BE2C (cell line): ENCODE measurements at regions not wholly inside any gene's neighbourhood (a gene's known extent, or its start where the extent isn't known, plus 50 kb on each side); places are given as distances from the start of the nearest gene placed in this dataset.

ENCODE experiments used
- DNase-seq: peaks from one replicate; pipeline ENCODE4 v3.0.0-alpha.2; 2020
- H3K27me3 ChIP-seq: fragments of 250-450 bp; sonication (Bioruptor Pico); 2 replicates; pipeline ENCODE4 v1.5.1; 2020; ENCODE audit warnings: mild to moderate bottlenecking
- H3K36me3 ChIP-seq: fragments of 250-450 bp; sonication (Bioruptor Pico); 2 replicates; pipeline ENCODE4 v1.5.1; 2020; ENCODE audit warnings: mild to moderate bottlenecking
- H3K4me1 ChIP-seq: fragments of 250-450 bp; sonication (Bioruptor Pico); 2 replicates; pipeline ENCODE4 v1.5.1; 2020
- H3K4me3 ChIP-seq: 2 replicates; pipeline ENCODE4 v1.5.1; 2011; ENCODE audit warnings: low read depth, low read length
- H3K9me3 ChIP-seq: fragments of 250-450 bp; sonication (Bioruptor Pico); 2 replicates; pipeline ENCODE4 v1.5.1; 2020
- CTCF ChIP-seq: IDR thresholded peaks from 2 replicates; pipeline ENCODE4 v1.5.1; 2012; ENCODE audit warnings: mild to moderate bottlenecking, low read depth, low read length

GRCh38 chr2:5751873-5752482, 59.8 kb downstream of the SOX11 start:
- Histone ChIP-seq H3K9me3 (no peaks in the 10 kb centered on the region), H3K36me3 (no peaks in the 10 kb centered on the region), H3K4me3 (no peak overlapping the region), H3K27me3 (no peaks in the 10 kb centered on the region), H3K4me1 (no peaks in the 10 kb centered on the region)
- no peak for DNase-seq
- no peak for TF ChIP-seq CTCF

DNA sequence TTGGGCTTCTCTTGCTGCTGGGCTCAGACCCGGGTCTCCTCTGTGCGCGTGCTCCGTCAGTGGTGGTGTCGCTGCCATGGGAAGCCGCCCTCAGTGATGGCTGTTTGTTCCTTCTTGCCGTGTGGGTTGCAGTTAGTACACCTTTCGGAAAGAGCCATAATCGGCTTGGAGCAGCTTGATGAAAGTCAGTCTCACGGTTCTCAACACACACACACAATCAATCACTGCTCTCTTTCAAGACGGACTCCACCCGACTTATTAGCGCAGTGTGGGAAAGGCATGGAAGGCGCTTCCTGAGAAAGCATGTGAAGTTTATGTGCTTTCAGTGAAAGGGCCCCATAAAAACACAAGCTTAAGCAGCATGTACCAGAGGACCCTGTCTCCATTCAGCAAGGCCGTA, 64.1 kb downstream of the SOX11 start:
- no peak for DNase-seq
- Histone ChIP-seq H3K4me3 (no peak overlapping the region), H3K36me3 (no peaks in the 10 kb centered on the region), H3K9me3 (no peaks in the 10 kb centered on the region), H3K4me1 (no peaks in the 10 kb centered on the region), H3K27me3 (no peaks in the 10 kb centered on the region)
- TF ChIP-seq CTCF = no peak

DNA sequence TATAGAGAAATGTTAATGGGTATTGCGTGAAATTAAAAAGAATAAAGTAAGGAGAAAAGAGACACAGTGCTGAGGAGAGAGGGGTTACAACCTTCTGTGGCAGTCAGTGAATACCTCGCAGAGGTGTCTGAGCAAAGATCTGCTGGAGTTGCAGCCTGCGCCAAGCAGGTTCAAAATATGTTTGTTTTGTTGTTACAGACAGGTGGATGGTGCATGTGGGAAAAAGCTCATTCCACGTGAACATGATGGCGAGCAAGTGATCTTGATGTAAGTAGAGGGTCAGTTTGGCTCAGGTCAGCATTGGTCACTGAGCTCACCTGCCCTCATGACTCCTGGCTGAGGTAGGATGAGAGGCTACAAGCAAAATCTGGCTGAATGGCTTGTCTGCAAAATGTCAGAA, 66.2 kb downstream of the SOX11 start:
- no peak overlapping the region for H3K4me3 ChIP-seq
- H3K9me3 ChIP-seq = no peaks in the 10 kb centered on the region
- no peaks in the 10 kb centered on the region for H3K27me3 ChIP-seq
- no peaks in the 10 kb centered on the region for H3K4me1 ChIP-seq
- no peak for DNase-seq
- no peak for TF ChIP-seq CTCF
- H3K36me3 ChIP-seq = no peaks in the 10 kb centered on the region

DNA sequence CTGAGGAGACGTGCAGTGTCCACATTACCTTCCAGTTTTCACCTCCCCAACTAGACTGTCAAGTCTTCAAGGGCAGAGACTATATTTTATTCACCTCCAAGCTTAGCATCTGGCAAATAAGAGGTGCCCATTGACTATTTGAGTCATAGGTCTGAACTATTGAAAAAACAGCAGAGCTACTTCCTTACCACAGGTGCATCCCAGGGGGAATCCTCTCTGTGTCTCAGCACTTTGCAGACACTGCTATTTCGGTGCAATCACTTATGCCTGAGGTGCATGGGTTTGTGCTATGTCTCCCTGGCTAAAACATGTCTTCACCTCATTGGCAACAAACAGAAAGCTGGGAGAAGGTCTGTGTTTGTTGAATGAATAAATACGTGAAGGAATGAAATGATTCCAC, 67.8 kb downstream of the SOX11 start:
- Histone ChIP-seq H3K27me3 (no peaks in the 10 kb centered on the region), H3K9me3 (no peaks in the 10 kb centered on the region), H3K36me3 (no peaks in the 10 kb centered on the region), H3K4me1 (no peaks in the 10 kb centered on the region), H3K4me3 (no peak overlapping the region)
- TF ChIP-seq CTCF = no peak
- DNase-seq = no peak

DNA sequence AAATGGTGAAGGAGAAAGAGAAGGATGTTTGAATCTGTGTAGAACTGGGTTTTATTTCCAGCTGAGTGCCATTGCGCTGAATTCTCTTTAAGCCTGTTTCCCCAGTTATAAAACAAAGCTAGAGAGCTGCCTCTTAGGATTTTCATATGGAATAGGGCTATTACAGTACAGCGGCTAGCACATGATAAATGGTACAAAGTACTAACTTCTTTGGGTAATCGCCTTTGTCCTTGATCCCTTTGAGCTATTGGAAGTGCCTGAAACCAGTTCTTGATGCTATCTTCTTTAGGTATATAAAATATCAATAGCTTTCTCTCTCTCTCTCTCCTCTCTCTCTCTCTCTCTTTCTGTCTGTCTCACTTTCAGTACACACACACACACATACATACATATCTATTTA, 71.3 kb downstream of the SOX11 start:
- Histone ChIP-seq H3K27me3 (no peaks in the 10 kb centered on the region), H3K4me3 (no peak overlapping the region), H3K9me3 (no peaks in the 10 kb centered on the region), H3K4me1 (no peaks in the 10 kb centered on the region), H3K36me3 (no peaks in the 10 kb centered on the region)
- no peak for DNase-seq
- TF ChIP-seq CTCF = no peak

GRCh38 chr2:5764041-5764440, 71.9 kb downstream of the SOX11 start:
- H3K36me3 ChIP-seq = no peaks in the 10 kb centered on the region
- DNase-seq = no peak
- no peak for TF ChIP-seq CTCF

More at GRCh38 chr2:5764041-5764440, 71.9 kb downstream of the SOX11 start:
- no peak overlapping the region for H3K4me3 ChIP-seq
- H3K4me1 ChIP-seq = no peaks in the 10 kb centered on the region
- H3K27me3 ChIP-seq = no peaks in the 10 kb centered on the region
- H3K9me3 ChIP-seq = no peaks in the 10 kb centered on the region
